ENCODE measurements at regions not wholly inside any gene's neighbourhood (a gene's known extent, or its start where the extent isn't known, plus 50 kb on each side); places are given as distances from the start of the nearest gene placed in this dataset.

DNA sequence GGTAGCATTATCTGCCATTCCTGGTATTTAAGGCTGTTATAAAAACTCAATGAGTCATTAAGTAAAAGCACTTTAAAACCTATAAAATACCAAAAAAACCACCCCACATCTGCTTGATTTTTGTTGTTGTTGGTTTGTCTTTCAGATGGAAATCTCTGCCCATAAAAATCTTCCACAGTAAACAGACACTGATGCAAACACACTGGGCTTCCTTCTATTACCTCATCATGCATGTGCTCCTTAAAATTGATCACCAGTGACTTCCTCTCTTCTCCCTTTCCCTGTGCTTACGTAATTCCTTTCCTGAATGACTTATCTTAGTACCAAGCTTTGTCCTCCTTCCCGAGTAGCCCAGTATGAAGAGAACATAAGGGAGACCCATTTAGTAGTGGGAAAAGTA, 167.2 kb downstream of the EVX1 start:
- H3K36me3 Mint-ChIP-seq (ENCODE audit: low read depth), result no peaks in the 10 kb centered on the region
- H3K27me3 Mint-ChIP-seq (ENCODE audit: insufficient read depth), result peaks cover 17% of the 10 kb centered on the region
- no peaks in the 10 kb centered on the region; the same call in 1 of the 2 replicates for H3K9me3 Mint-ChIP-seq
- H3K4me3 Mint-ChIP-seq, result no peak overlapping the region
- DNase-seq, result peak; percentile 53
- 0 out of 2 replicates have a peak, but pooled peaks cover 6% of the 10 kb centered on the region for H3K4me1 Mint-ChIP-seq (ENCODE audit: low read depth)
- H3K27ac Mint-ChIP-seq, result no peak overlapping the region
- TF ChIP-seq, protein P1, sequence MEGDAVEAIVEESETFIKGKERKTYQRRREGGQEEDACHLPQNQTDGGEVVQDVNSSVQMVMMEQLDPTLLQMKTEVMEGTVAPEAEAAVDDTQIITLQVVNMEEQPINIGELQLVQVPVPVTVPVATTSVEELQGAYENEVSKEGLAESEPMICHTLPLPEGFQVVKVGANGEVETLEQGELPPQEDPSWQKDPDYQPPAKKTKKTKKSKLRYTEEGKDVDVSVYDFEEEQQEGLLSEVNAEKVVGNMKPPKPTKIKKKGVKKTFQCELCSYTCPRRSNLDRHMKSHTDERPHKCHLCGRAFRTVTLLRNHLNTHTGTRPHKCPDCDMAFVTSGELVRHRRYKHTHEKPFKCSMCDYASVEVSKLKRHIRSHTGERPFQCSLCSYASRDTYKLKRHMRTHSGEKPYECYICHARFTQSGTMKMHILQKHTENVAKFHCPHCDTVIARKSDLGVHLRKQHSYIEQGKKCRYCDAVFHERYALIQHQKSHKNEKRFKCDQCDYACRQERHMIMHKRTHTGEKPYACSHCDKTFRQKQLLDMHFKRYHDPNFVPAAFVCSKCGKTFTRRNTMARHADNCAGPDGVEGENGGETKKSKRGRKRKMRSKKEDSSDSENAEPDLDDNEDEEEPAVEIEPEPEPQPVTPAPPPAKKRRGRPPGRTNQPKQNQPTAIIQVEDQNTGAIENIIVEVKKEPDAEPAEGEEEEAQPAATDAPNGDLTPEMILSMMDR (IDR thresholded peaks at IDR 0.05), result no peak

DNA sequence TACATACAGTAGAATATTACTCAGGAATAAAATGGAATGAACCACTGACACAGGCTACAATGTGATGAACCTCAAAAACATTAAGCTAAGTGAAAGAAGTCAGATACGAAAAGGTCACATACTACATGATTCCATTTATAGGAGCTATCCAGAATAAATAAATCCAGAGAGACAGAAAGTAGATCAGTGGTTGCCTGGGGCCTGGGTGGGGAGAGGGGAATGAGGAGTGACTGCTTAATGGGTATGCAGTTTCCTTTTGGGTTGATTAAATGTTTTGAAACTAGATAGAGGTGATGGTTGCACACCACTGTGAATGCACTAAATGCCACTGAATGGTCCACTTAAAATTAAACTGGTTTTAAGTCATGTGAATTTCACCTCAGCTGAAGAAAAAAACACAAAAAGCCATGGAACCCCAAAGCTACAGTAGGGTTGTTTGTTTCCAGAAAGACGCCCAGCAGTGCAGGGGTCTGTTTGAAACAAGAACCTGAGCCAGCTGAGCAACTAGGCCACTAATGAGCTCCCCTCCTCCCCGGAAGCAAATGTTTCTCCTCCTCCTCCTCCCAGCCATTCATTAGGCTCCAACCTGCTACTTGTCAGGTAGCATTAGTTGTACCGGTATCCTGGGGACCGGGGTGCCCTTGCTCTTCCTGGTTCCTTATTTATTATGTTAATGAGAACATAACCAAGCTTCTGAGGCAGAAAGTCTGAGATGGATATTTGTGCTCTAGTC, 168.4 kb downstream of the EVX1 start:
- TF ChIP-seq, protein P1 (IDR thresholded peaks at IDR 0.05), result no peak
- peaks cover 18% of the 10 kb centered on the region for H3K27me3 Mint-ChIP-seq (ENCODE audit: insufficient read depth)

DNA sequence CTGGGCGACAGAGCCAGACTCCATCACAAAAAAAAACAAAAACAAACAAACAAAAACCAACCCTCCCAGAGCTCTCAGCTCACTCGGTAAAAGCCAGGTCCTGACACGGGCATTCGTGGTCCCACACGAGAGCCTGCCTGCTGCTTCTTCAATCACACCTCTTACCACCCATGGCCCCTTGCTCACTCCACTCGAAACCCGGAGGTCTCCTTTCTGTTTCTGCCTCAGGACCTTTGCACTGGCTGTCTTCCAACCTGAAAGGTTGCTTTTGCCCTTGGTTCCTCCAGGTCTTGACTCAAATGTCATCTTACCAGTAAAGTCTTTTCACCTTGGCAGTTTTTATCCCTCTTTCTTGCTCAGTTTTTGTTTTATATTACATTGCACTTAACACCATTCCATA, 169.6 kb downstream of the EVX1 start:
- TF ChIP-seq, protein P1 (IDR thresholded peaks at IDR 0.05), result no peak
- Mint-ChIP-seq H3K4me3 (no peak overlapping the region), H3K4me1 (ENCODE audit: low read depth) (0 out of 2 replicates have a peak, but pooled peaks cover 6% of the 10 kb centered on the region), H3K27me3 (ENCODE audit: insufficient read depth) (peaks cover 16% of the 10 kb centered on the region), H3K9me3 (no peaks in the 10 kb centered on the region; the same call in 1 of the 2 replicates), H3K36me3 (ENCODE audit: low read depth) (no peaks in the 10 kb centered on the region), H3K27ac (no peak overlapping the region)
- DNase-seq, result no peak

More for the DNA sequence above, 168.4 kb downstream of the EVX1 start:
- no peak overlapping the region for H3K27ac Mint-ChIP-seq
- no peaks in the 10 kb centered on the region; the same call in 1 of the 2 replicates for H3K9me3 Mint-ChIP-seq
- H3K36me3 Mint-ChIP-seq (ENCODE audit: low read depth), result no peaks in the 10 kb centered on the region
- no peak overlapping the region for H3K4me3 Mint-ChIP-seq
- DNase-seq, result no peak
- 0 out of 2 replicates have a peak, but pooled peaks cover 6% of the 10 kb centered on the region for H3K4me1 Mint-ChIP-seq (ENCODE audit: low read depth)

DNA sequence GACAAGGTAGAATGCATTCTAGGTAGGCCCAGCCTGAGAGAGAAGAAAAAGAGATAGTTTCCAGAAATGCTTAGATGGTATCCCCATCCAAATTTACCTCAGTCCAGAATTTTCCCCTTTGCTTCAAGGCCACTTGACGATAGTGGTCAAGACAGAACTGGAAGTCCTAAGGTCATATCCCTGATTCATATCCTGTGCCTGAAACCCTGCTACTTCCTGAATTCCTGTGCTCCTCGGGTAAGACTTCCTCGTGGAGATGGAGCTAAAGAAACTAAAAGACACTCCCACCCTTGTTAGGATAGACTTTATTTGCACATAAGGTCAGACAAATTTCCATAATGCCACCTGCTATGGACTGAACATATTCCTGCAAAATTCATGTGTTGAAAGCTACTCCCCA, 175.9 kb downstream of the EVX1 start:
- DNase-seq, result no peak
- TF ChIP-seq, protein P1 (IDR thresholded peaks at IDR 0.05), result no peak
- Mint-ChIP-seq H3K4me1 (ENCODE audit: low read depth) (peaks cover 6% of the 10 kb centered on the region; the same call in 1 of the 2 replicates), H3K4me3 (no peak overlapping the region), H3K36me3 (ENCODE audit: low read depth) (no peaks in the 10 kb centered on the region), H3K27ac (no peak overlapping the region), H3K27me3 (ENCODE audit: insufficient read depth) (peaks cover 6% of the 10 kb centered on the region), H3K9me3 (no peaks in the 10 kb centered on the region)

DNA sequence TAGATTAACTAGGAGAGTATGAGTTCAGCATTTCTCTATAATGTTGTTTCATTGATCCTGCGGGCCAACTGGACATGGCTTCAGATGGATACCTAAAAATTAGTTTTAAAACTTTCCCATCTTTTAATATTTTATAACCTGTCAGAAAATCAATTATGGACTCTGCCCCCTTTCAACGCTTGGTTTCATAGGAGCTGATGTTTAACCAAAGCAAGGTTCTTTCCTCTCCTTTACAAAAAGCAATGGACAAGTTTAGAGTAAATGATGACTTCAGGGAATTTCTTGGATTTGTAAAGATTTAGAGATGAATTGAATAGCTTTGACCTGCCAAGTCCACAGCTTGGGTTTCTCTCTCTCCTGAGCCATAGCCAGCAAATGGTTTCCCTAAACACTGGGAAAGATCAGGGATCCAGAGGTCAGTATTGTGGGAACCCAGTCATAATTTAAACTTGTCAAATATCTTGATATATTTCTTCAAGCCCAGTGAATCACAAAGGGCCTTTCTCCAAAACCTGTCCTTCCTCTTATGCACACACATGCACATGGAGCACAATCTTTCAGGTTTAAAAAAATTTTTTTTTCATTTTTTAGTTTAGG, 177.1 kb downstream of the EVX1 start:
- Mint-ChIP-seq H3K27me3 (ENCODE audit: insufficient read depth) (peaks cover 9% of the 10 kb centered on the region), H3K9me3 (no peaks in the 10 kb centered on the region), H3K4me3 (no peak overlapping the region), H3K27ac (no peak overlapping the region), H3K36me3 (ENCODE audit: low read depth) (no peaks in the 10 kb centered on the region), H3K4me1 (ENCODE audit: low read depth) (peaks cover 6% of the 10 kb centered on the region; the same call in 1 of the 2 replicates)
- TF ChIP-seq, protein P1 (IDR thresholded peaks at IDR 0.05), result no peak
- no peak for DNase-seq
